ENCODE measurements at regions not wholly inside any gene's neighbourhood (a gene's known extent, or its start where the extent isn't known, plus 50 kb on each side); places are given as distances from the start of the nearest gene placed in this dataset.

GRCh38 chr11:11117730-11118129 lies 235.3 kb downstream of the CSNK2A3 start:
- TF ChIP-seq CTCF (IDR thresholded peaks at IDR 0.05) = no peak
- no peak for TF ChIP-seq POLR2A (IDR thresholded peaks at IDR 0.05)

Measured in Peyer's patch (tissue), 4 donors.